ENCODE measurements at regions not wholly inside any gene's neighbourhood (a gene's known extent, or its start where the extent isn't known, plus 50 kb on each side); places are given as distances from the start of the nearest gene placed in this dataset.

DNA sequence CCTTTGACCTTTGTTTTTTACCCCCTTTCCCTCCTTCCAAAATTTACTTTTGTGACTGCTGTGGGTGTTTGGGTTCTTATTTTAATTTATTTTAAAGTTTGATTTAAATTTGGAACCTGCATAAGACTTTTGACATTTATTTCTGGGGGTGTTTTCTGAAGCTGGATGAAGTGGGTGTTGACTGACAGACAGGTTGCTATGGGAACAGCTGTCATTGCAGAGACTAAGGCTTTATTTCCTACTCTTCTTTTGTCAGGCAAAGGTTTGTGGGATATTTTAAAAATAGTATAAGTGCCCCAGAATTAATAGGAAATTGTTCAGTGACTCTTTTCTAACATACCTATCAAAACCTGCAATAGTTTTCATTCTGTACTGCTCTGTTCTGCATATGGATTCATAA, 290.8 kb upstream of the ESRRG start:
- TF ChIP-seq POLR2A (IDR thresholded peaks at IDR 0.05): no peak
- TF ChIP-seq, protein P1, sequence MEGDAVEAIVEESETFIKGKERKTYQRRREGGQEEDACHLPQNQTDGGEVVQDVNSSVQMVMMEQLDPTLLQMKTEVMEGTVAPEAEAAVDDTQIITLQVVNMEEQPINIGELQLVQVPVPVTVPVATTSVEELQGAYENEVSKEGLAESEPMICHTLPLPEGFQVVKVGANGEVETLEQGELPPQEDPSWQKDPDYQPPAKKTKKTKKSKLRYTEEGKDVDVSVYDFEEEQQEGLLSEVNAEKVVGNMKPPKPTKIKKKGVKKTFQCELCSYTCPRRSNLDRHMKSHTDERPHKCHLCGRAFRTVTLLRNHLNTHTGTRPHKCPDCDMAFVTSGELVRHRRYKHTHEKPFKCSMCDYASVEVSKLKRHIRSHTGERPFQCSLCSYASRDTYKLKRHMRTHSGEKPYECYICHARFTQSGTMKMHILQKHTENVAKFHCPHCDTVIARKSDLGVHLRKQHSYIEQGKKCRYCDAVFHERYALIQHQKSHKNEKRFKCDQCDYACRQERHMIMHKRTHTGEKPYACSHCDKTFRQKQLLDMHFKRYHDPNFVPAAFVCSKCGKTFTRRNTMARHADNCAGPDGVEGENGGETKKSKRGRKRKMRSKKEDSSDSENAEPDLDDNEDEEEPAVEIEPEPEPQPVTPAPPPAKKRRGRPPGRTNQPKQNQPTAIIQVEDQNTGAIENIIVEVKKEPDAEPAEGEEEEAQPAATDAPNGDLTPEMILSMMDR (IDR thresholded peaks at IDR 0.05): no peak
- no peak for TF ChIP-seq EP300 (IDR thresholded peaks at IDR 0.05; ENCODE audit: low read depth)
- no peak for TF ChIP-seq POLR2AphosphoS5 (IDR thresholded peaks at IDR 0.05)
